ENCODE measurements at regions not wholly inside any gene's neighbourhood (a gene's known extent, or its start where the extent isn't known, plus 50 kb on each side); places are given as distances from the start of the nearest gene placed in this dataset.

DNA sequence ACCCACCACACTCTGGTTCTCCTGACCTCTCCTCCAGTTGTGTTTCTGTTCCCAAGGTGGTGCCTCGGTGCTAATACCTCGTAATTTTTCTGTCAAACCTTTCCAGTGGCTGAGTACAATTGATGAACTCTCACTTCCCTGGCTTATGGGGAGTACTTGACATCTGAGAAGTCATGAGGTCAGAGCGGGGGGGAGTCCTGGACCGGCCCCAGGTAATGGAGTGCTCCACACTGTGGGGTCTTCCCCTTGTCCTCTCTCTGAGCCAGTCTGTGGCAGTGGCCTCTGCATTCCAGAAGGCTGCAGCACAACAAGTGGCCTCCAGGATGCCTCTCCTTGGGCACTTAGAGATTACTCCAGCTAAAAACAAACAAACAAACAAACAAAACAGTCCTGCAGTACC lies 122.5 kb upstream of the TRIM2 start:
- ATAC-seq, result no peak
- Mint-ChIP-seq H3K9me3 (no peaks in the 10 kb centered on the region), H3K4me3 (peak overlapping the region in 3 of 10 donors; percentile 4 to 23 (median 20)), H3K27me3 (no peaks in the 10 kb centered on the region), H3K27ac (peak overlapping the region in 6 of 10 donors; percentile 10 to 81 (median 29)), H3K4me1 (peaks cover 30 to 64% (median 56%) of the 10 kb centered on the region in 4 donors), H3K36me3 (no peaks in the 10 kb centered on the region)
- DNase-seq, result no peak
- POLR2A ChIA-PET, result no interaction called here

DNA sequence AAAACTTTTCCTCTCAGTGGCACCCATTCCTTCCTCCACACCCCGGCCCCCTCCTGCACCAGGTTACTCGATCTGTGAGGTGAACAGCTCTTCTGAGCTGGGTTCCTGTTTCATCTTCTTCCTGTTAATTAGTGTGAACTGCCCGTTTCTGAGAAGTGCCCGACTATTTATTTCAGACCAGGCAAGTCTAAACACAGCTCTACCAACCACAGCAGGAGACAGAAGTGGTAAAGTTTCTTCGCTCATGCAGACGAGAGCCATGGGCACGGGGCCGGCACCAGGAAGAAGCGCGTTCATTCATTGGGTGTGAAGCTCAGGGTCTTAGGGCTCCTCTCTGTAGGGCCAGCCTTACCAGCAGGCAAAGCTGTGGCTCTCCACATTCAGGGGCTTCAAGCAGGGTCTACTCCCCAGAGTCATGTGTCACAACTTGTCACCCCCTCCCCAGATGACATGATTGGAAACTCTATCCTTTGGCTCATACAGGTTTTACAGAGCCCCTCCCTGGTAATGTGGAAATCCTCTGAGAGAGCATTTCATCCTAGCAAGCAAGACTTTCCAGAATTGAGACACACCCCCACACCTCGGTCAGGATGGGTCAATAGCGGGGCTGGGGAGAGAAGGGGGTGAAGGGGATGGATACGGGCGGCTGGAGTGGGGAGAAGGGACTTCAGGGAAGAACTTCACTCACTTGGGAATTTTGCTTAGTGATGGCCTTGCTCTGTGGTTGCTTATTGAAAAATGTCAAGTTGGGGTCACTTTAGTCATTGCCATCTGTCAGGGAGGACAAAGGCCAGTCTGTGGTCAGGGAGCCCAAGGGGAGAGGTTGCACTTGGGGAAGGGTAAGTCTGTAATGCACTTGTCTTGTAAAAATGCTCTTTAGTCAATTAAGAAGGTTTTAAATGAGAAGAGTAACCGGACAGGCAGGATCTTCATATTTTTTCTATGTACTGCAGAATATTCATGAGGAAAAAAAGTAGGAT lies 121.6 kb upstream of the TRIM2 start:
- Mint-ChIP-seq H3K27me3 (no peaks in the 10 kb centered on the region), H3K36me3 (no peaks in the 10 kb centered on the region), H3K4me3 (peak overlapping the region in 9 of 10 donors; percentile 8 to 60 (median 32)), H3K4me1 (peaks cover 32 to 64% (median 56%) of the 10 kb centered on the region in 4 donors), H3K9me3 (no peaks in the 10 kb centered on the region), H3K27ac (peak overlapping the region in 9 of 10 donors; percentile 14 to 86 (median 64))
- DNase-seq (no peak), ATAC-seq (no peak)
- POLR2A ChIA-PET, result interaction anchor here (0.6 to 2.0 kb wide), 5 partner anchors 31 to 171 kb away, joined by 3 to 17 read pairs (median 5); no protein-coding TSS in a partner anchor

DNA sequence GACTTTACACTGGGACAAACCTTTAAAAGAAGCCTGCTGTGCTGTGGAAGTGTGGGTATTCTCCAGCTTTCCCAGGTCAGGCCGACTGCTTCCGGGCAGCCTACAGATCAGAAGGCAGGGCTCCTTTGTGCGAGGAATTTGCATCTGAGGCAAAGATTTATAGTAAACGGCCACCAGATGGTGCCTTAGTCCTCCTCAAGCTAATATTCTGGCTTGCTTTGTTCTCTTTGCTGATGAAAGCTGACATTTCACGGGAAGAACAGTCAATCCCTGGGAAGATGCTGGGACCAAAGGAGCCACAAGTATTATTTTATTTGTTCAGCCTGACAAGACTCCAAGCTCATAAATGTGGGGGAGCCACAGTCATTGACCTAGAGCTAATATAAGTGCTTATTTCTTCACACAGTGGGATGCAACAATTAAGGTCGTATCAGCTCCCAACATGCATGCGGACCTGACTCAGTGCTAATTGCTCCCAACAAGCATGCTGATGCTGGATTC lies 120.7 kb upstream of the TRIM2 start:
- no peaks in the 10 kb centered on the region for H3K9me3 Mint-ChIP-seq
- H3K4me1 Mint-ChIP-seq, result peaks cover 32 to 64% (median 56%) of the 10 kb centered on the region in 4 donors
- peak overlapping the region in 7 of 10 donors; percentile 18 to 60 (median 51) for H3K4me3 Mint-ChIP-seq
- POLR2A ChIA-PET, result interaction anchor here (0.6 to 2.0 kb wide), 5 partner anchors 30 to 460 kb away, joined by 3 to 17 read pairs (median 5); no protein-coding TSS in a partner anchor
- H3K27ac Mint-ChIP-seq, result peak overlapping the region in 7 of 10 donors; percentile 14 to 86 (median 75)
- peak; percentile 41 to 58 for ATAC-seq
- peak; percentile 12 to 72 (median 47) for DNase-seq
- no peaks in the 10 kb centered on the region for H3K27me3 Mint-ChIP-seq
- no peaks in the 10 kb centered on the region for H3K36me3 Mint-ChIP-seq

DNA sequence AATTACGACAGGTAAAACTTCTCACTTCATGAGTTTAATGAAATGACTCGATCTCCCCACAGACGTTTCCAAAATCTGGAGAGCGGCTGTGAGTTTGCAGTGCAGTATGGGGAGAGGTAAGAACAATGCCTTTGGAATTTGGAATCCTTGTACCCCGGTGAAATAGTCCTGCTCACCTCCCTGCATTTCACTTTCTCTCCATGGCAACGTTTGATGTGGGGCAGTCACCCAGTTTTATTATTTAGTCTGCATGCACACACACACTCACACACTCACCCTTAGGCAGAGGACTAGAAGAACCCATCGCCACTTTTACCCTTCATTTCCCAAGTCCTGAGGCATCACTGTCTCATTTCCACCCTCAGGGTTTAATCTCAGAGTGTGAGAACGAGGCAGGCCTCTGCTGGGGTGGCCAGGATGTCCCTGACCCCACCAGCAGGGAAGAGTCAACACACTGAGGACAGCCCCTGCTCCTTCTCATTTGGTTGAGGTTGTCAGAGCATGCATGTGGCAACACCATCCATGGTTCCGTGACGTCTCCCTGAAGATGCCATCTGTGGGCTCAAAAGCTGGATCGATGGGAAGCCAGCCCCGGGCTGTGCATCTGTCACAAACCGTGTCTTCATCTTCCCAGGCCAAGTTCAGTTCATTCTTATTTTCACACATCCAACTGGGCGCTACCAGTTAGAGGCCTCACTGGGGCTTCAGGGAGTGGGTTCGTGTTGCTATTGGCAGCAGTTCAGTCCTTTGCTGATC lies 119.8 kb upstream of the TRIM2 start:
- H3K36me3 Mint-ChIP-seq, result no peaks in the 10 kb centered on the region
- POLR2A ChIA-PET, result interaction anchor here (0.6 to 2.0 kb wide), 5 partner anchors 29 to 461 kb away, joined by 3 to 17 read pairs (median 5); no protein-coding TSS in a partner anchor
- DNase-seq (no peak), ATAC-seq (no peak)
- H3K4me1 Mint-ChIP-seq, result peaks cover 30 to 62% (median 54%) of the 10 kb centered on the region in 4 donors
- H3K9me3 Mint-ChIP-seq, result no peaks in the 10 kb centered on the region
- no peaks in the 10 kb centered on the region for H3K27me3 Mint-ChIP-seq
- peak overlapping the region in 4 of 10 donors; percentile 14 to 87 (median 35) for H3K27ac Mint-ChIP-seq
- no peak overlapping the region for H3K4me3 Mint-ChIP-seq

DNA sequence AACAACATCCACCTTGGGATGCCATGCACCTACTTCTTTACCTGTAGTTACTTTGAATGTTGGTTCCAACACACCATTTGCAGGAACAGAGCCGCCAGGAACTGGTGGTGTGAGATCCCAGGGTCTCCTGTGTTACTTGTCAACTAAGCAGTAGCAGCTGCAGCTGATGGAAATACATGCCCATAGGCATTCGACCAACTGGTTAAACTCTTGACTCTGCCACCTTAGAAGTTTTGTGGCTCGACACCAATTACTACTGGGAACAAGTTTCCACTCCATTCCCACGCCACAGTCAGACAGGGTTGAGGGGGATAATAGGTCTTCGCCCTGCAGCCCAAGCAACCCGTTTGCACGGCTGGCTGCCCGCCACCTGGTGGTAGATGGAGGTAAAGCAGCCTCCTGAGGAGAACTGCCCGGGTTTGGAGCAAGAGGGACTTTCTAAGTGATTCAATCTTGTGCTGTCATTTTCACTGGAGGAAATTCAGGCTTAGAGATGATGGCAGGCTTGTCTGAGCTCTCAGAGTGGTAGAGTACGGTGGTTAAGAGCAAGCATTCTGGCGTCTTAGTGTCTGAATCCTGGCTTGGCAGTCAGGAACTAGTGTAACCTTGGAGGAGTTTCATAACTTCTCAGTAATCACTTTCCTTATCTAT lies 119.1 kb upstream of the TRIM2 start:
- H3K27me3 Mint-ChIP-seq, result no peaks in the 10 kb centered on the region
- H3K4me3 Mint-ChIP-seq, result peak overlapping the region in 4 of 10 donors; percentile 20 to 46 (median 40)
- DNase-seq, result peak; percentile 62 to 87 (median 79)
- peak overlapping the region; percentile 4 to 89 (median 75) for H3K27ac Mint-ChIP-seq
- POLR2A ChIA-PET, result interaction anchor here (1.6 to 2.0 kb wide), 2 partner anchors 42 to 43 kb away, joined by 8 to 17 read pairs; no protein-coding TSS in a partner anchor
- H3K4me1 Mint-ChIP-seq, result peaks cover 23 to 55% (median 49%) of the 10 kb centered on the region in 4 donors
- no peaks in the 10 kb centered on the region for H3K36me3 Mint-ChIP-seq
- no peaks in the 10 kb centered on the region for H3K9me3 Mint-ChIP-seq
- peak; percentile 78 to 84 for ATAC-seq

DNA sequence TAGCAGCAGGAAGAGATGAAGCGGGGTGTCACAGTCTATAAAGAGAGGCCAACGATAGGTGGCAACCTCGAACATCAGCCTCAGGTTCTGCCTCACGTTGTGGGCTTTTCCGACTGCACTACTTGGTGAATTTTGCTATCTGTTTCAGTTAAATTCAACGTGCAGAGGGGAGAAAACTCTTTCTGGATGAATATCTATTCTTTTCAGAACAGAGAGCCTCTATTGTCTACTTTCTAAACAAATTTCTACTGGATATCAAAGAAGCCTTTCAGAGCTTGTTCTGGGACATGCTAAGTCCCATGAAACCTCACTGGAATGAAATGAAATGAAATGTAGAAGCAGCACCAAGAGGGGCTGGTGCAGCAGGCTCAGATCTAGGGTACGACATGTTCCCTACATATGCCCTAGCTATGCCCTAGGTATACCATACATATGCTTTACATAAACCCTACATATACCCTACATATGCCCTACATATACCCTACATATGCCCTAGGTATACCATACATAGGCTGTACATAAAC lies 116.5 kb upstream of the TRIM2 start:
- no peak overlapping the region for H3K4me3 Mint-ChIP-seq
- ATAC-seq (no peak), DNase-seq (no peak)
- no peaks in the 10 kb centered on the region for H3K9me3 Mint-ChIP-seq
- no peak overlapping the region for H3K27ac Mint-ChIP-seq
- H3K4me1 Mint-ChIP-seq, result peaks cover 19 to 39% (median 34%) of the 10 kb centered on the region in 4 donors
- POLR2A ChIA-PET, result no interaction called here
- H3K27me3 Mint-ChIP-seq, result no peaks in the 10 kb centered on the region
- H3K36me3 Mint-ChIP-seq, result no peaks in the 10 kb centered on the region

DNA sequence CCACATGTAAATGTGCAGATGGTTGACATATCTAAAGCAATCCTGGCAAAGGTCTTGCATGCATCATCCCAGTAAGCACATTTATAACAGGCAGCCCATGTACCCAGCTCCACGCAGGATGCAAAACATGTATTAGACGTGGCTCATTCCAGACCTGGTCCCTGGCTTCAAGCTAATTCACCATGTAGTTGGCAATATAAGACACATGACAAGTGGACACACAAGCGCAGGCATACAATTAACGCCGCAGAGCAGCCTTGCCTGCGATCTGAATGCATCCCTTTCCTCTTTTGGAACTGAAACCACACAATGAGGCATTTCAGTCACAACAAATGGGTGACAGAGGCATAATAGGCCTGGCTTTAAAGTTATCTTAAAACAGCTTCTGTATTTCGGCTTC lies 114.5 kb upstream of the TRIM2 start:
- H3K4me3 Mint-ChIP-seq, result no peak overlapping the region
- POLR2A ChIA-PET, result interaction anchor here (1.1 to 1.4 kb wide), 2 partner anchors 24 to 37 kb away, joined by 3 to 5 read pairs; no protein-coding TSS in a partner anchor
- H3K27me3 Mint-ChIP-seq, result no peaks in the 10 kb centered on the region
- no peak for ATAC-seq
- H3K36me3 Mint-ChIP-seq, result no peaks in the 10 kb centered on the region
- no peaks in the 10 kb centered on the region for H3K9me3 Mint-ChIP-seq
- H3K27ac Mint-ChIP-seq, result peak overlapping the region in 1 of 10 donors; percentile 26
- DNase-seq, result no peak
- H3K4me1 Mint-ChIP-seq, result peaks cover 17 to 23% (median 20%) of the 10 kb centered on the region in 4 donors

DNA sequence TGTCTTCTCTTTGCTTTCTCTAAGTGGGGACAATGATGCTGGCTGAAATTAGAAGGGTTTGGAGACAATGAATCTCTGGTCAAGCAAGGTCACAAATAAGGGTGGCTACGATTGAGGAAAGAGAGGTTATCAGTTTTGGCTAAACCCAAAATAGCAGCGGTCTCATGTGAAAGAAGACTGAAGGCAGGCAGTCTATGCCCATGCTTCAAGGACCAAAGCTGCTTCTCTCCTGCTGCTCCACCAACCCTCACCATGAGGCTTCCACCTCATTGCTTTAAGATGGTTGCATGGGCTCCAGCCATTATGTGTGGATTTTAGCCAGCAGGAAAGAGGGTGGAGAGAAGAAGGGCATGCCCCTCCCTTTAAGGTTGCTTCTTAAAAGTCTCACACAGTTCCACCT lies 114.1 kb upstream of the TRIM2 start:
- peak overlapping the region in 3 of 10 donors; percentile 6 to 57 (median 26) for H3K27ac Mint-ChIP-seq
- H3K36me3 Mint-ChIP-seq, result no peaks in the 10 kb centered on the region

DNA sequence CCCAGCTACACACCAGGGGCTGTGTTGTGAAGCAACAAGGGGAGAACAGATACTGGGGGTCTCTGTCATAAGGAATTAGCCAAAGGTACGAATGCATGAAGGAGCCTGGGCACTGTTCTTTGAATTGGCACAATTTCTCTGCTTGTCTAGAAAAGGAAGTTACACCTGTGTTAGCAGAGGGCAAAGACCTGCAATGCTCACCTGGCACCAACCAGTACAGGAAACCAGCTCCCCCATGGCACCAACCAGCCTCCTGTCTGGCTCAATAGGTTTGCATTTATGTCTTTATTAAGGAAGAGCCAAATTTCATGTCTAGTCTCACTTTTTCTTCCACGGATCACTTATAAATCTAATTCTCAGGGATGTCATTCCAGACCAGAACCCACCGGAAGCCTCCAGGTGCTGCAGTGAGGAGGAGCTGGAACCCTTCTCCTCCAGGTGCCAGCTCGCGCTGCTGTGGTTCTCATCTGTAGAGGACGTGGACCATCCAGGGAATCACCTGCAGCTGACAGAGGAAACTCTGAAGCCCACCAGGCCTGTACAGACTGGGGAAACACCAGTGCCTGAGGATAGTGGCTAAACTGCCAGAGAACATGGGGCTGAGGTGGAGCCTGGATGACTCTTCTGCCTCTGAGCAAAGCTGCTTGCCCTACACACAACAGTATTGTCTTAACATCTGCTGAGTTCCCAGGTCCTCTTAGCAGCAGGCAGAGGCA lies 113.4 kb upstream of the TRIM2 start:
- Mint-ChIP-seq H3K36me3 (no peaks in the 10 kb centered on the region), H3K4me3 (no peak overlapping the region), H3K4me1 (peaks cover 8 to 14% (median 12%) of the 10 kb centered on the region in 4 donors), H3K9me3 (no peaks in the 10 kb centered on the region), H3K27me3 (no peaks in the 10 kb centered on the region), H3K27ac (peak overlapping the region in 4 of 10 donors; percentile 20 to 88 (median 70))
- ATAC-seq (peak in 1 of 2 donors; percentile 73), DNase-seq (peak in 1 of 10 donors; percentile 27)
- POLR2A ChIA-PET, result interaction anchor here (0.6 to 1.4 kb wide), 2 partner anchors 22 to 26 kb away, joined by 3 to 5 read pairs; no protein-coding TSS in a partner anchor

More for the DNA sequence above, 114.1 kb upstream of the TRIM2 start:
- Mint-ChIP-seq H3K4me1 (peaks cover 15 to 21% (median 17%) of the 10 kb centered on the region in 4 donors), H3K9me3 (no peaks in the 10 kb centered on the region), H3K27me3 (no peaks in the 10 kb centered on the region), H3K4me3 (no peak overlapping the region)
- ATAC-seq (no peak), DNase-seq (no peak)
- POLR2A ChIA-PET, result interaction anchor here (0.6 to 1.4 kb wide), 2 partner anchors 23 to 27 kb away, joined by 3 to 5 read pairs; no protein-coding TSS in a partner anchor

DNA sequence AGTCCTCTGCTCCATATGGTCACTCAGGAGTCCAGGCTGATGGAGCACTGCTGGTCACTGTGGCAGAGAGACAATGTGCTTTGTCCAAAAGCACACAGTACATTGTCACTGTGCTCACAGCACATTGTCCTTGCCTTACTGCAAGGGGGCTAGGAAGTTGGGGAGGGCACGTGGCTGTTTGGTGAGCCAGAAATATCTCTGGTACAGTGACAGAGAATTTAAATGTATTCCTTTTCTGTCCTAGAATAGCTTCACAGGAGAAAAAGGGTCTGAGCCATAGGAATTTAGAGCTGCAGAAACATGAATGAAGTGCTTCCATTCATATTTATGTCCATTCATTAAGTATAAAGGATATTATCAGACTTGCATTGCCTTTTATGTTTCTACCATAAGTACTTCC lies 110.8 kb upstream of the TRIM2 start:
- no peaks in the 10 kb centered on the region for H3K36me3 Mint-ChIP-seq
- ATAC-seq, result no peak
- H3K9me3 Mint-ChIP-seq, result no peaks in the 10 kb centered on the region
- peaks cover 8 to 13% (median 10%) of the 10 kb centered on the region in 4 donors for H3K4me1 Mint-ChIP-seq
- POLR2A ChIA-PET, result interaction anchor here (1.1 kb wide), 1 partner anchor 21 kb away, joined by 3 read pairs; no protein-coding TSS in a partner anchor
- no peak for DNase-seq
- peak overlapping the region in 2 of 10 donors; percentile 53 to 87 for H3K27ac Mint-ChIP-seq
- H3K4me3 Mint-ChIP-seq, result no peak overlapping the region
- no peaks in the 10 kb centered on the region for H3K27me3 Mint-ChIP-seq

DNA sequence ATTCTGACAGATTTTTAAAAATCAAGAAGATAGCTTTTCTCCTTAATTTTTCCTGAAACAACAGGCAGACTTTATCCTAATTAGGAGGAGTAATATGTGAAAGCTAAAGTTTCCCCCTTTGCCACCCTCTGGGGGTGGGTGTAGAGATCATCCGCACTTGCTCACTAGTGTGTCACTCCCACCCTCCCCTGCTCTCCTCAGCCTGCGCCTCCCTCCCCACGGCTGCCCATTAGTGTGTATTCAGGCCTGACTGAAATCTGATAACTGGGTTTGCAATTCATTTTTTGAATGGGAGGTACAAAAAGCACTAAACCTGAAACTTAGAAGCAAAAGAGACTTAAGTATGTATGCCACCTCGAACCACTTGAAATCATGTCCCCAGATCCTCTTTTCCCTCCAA lies 110.4 kb upstream of the TRIM2 start:
- H3K36me3 Mint-ChIP-seq, result no peaks in the 10 kb centered on the region
- H3K9me3 Mint-ChIP-seq, result no peaks in the 10 kb centered on the region
- no peak for ATAC-seq
- DNase-seq, result no peak
- POLR2A ChIA-PET, result interaction anchor here (1.1 kb wide), 1 partner anchor 21 kb away, joined by 3 read pairs; no protein-coding TSS in a partner anchor
- no peak overlapping the region for H3K4me3 Mint-ChIP-seq
- peaks cover 8 to 13% (median 10%) of the 10 kb centered on the region in 4 donors for H3K4me1 Mint-ChIP-seq
- peak overlapping the region in 2 of 10 donors; percentile 19 to 20 for H3K27ac Mint-ChIP-seq
- no peaks in the 10 kb centered on the region for H3K27me3 Mint-ChIP-seq
